Activated T-helper 1 cell treated with anti-CD3 and anti-CD28 coated beads, Interleukin-12 subunit alpha, Interleukin-12 subunit beta, Interleukin-2, Interleukin-4 antibody, amounts not matched to agents 30 ng/mL and 10 ng/mL and 1 ng/mL, durations not matched to agents 14 hours and 24 hours and 36 hours (primary cell): ENCODE measurements at regions not wholly inside any gene's neighbourhood (a gene's known extent, or its start where the extent isn't known, plus 50 kb on each side); places are given as distances from the start of the nearest gene placed in this dataset.

ENCODE experiments used
- DNase-seq: peaks from one replicate; pipeline ENCODE4 v3.0.0; 2021; ENCODE audit warnings: low spot score
- H3K27ac Mint-ChIP-seq: one replicate; pipeline ENCODE4 v1.8.0; 2021; ENCODE audit warnings: mild to moderate bottlenecking, mixed read lengths
- H3K27me3 Mint-ChIP-seq: one replicate; pipeline ENCODE4 v1.8.0; 2022; ENCODE audit warnings: mild to moderate bottlenecking, moderate library complexity, mixed read lengths; ENCODE audit not compliant: insufficient read depth
- H3K36me3 Mint-ChIP-seq: one replicate; pipeline ENCODE4 v1.8.0; 2021; ENCODE audit warnings: low read depth, mixed read lengths
- H3K4me1 Mint-ChIP-seq: one replicate; pipeline ENCODE4 v1.8.0; 2021; ENCODE audit warnings: low read depth, mixed read lengths
- H3K4me3 Mint-ChIP-seq: one replicate; pipeline ENCODE4 v1.8.0; 2021; ENCODE audit warnings: mild to moderate bottlenecking, moderate library complexity, mixed read lengths
- H3K9me3 Mint-ChIP-seq: one replicate; pipeline ENCODE4 v1.8.0; 2021; ENCODE audit warnings: mixed read lengths
- intact Hi-C: fragments of 100-400 bp; cut with micrococcal nuclease; formaldehyde crosslinking; loops from one replicate; pipeline ENCODE4 v1.15.1; 2024

DNA sequence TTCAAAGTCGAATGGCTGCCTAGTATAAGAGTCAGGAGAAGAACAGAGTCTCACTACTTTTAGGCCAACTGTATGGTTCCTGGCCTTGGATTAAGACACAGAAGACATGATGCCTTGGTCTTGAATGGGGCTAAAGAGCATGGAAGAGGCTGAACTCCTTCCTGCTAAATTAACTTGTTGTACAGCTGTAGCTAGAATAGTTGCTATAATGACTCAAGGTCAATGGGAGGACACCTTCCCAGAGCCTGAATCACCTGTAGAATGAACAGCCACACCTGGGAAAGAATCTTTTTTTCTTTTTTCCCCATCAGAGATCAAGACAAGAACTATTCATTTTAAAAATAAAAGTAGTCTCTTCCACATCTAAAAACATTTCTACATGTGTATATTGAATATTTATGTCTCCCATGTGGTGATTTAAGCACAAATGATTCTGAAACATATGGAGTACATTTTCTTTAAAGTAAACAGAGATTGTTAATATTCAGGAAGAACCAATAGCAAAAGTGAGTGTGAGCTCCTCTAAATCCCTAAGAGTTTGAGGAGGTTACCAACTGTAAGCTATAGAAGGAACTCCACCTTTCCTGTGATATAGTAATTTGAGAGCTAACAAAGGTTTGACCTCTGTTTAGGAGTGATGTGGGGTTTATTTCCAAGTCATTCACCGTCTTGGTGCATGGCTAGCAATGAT is 191.3 kb downstream of the TGFB2 start:
- H3K4me1 Mint-ChIP-seq, result no peaks in the 10 kb centered on the region
- intact Hi-C loops, result no loop called here
- DNase-seq, result no peak
- H3K36me3 Mint-ChIP-seq, result no peaks in the 10 kb centered on the region
- H3K27ac Mint-ChIP-seq, result no peak overlapping the region
- no peak overlapping the region for H3K4me3 Mint-ChIP-seq
- no peaks in the 10 kb centered on the region for H3K27me3 Mint-ChIP-seq
- H3K9me3 Mint-ChIP-seq, result no peaks in the 10 kb centered on the region

DNA sequence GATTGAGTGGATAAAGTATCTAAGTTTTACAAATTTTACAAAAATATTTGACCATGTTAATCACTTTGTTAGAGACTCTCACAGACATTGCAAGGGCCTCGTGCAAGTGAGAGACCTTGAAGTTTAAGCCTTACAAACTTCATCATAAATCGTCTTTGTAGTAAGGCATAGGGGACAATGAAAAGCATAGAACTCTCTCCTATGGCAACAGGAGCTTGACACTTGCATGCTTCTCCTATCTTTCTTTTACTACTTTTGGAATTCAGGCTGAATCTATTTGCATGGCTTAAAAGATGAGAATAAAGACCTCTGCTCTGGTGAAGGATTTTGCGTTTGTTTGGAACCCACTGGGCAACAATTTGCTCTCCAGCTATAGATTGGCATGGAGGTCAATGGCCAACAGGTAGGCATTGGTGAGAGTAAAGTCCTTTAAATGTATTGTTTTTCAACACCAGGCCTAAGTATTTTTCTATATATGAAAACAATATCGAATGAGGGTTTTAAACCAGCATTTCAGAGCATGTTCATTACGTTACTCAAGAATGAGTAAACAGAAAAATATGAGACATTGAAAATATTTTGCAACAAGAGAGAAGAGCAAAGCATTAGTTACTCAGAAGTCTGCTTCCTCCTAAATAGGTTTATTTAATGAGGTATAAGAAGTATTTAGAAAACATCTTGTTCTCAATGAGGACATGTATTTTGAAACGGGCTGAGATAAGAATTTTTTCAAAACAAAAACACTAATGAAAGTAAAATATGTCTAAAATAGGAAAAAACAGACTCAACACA is 192.2 kb downstream of the TGFB2 start:
- no peak for DNase-seq
- no peak overlapping the region for H3K27ac Mint-ChIP-seq
- H3K27me3 Mint-ChIP-seq, result no peaks in the 10 kb centered on the region
- H3K36me3 Mint-ChIP-seq, result no peaks in the 10 kb centered on the region
- no peaks in the 10 kb centered on the region for H3K9me3 Mint-ChIP-seq
- no peak overlapping the region for H3K4me3 Mint-ChIP-seq
- intact Hi-C loops, result no loop called here
- no peaks in the 10 kb centered on the region for H3K4me1 Mint-ChIP-seq

DNA sequence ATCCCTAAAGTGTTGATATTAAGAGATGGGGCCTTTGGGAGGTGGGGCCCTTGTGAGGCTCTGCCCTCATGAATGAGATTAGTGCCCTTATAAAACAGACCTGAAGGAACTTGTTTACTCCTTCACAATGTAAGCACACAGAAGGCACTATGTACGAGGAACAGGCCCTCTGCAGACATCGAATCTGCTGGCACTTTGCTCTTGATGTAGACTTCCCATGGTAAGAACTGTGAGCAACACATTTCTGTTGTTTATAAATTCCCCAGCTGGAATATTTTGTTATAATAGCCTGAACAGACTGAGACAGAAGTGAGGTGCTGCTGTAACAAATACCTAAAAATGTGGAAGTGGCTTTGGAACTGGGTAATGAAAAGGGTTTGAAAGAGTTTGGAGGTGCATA is 193.2 kb downstream of the TGFB2 start:
- intact Hi-C loops, result no loop called here
- H3K36me3 Mint-ChIP-seq, result no peaks in the 10 kb centered on the region
- H3K4me1 Mint-ChIP-seq, result no peaks in the 10 kb centered on the region
- no peak overlapping the region for H3K4me3 Mint-ChIP-seq
- DNase-seq, result no peak
- H3K27me3 Mint-ChIP-seq, result no peaks in the 10 kb centered on the region
- no peaks in the 10 kb centered on the region for H3K9me3 Mint-ChIP-seq
- no peak overlapping the region for H3K27ac Mint-ChIP-seq

DNA sequence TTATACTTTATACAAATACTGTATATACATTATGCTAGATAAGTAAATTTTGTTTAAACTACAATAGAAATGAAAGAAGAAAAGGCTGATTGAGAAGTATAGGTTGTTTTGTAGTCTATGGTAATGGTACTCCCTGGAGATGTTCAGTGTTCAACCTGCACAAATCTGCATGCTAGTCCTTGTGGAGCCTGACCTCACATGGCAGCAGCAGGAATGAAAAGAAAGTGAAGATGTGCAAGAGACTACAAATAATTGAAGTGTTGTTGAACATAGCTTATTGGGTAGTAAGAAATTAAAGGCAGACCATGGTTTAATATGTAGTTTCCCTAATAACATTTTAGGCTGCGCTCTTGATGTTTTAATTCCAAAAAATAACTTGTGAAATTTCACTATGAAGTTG is 201.2 kb downstream of the TGFB2 start:
- H3K4me1 Mint-ChIP-seq, result no peaks in the 10 kb centered on the region
- no peaks in the 10 kb centered on the region for H3K9me3 Mint-ChIP-seq
- no peak overlapping the region for H3K27ac Mint-ChIP-seq
- H3K27me3 Mint-ChIP-seq, result no peaks in the 10 kb centered on the region
- no peak overlapping the region for H3K4me3 Mint-ChIP-seq
- no peaks in the 10 kb centered on the region for H3K36me3 Mint-ChIP-seq
- intact Hi-C loops, result no loop called here
- DNase-seq, result no peak

DNA sequence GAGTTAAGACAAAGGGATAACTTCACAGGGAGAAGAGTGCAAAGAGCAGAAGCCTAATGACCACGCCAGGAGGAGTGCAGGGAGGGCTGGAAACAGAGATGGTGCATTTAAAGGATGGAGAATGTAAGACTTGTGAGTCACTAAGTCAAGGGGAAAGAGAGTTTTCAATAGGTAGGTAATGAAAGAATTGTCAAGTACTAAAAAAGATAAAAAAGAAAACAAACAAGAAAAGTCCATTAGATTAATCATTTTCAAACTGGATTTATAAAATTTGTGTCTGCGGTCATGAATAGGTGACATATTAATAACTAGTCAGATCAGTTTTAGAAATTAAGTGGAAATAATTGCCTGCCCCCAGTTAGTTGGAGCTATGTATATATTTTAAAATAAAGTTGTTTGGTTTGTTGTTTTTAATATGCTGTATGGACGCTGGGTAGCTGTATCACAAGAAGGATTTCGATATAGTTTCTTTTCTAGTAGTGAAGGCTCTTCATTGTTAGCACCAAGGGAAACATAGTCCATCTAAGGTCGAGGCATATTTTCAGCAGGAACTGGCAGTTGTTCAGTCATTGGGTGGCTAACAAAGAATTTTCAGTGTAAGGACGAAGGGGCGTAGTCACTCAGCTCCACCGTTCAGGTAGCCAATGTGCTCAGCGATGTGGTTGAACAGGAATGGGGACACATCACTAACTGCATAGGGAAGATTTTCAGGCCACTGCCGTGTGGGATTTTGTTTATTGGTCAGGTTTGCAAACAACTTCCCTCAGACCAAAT is 203.0 kb downstream of the TGFB2 start:
- H3K4me3 Mint-ChIP-seq, result no peak overlapping the region
- no peaks in the 10 kb centered on the region for H3K4me1 Mint-ChIP-seq
- no peaks in the 10 kb centered on the region for H3K27me3 Mint-ChIP-seq
- no peak overlapping the region for H3K27ac Mint-ChIP-seq
- intact Hi-C loops, result no loop called here
- no peaks in the 10 kb centered on the region for H3K36me3 Mint-ChIP-seq
- H3K9me3 Mint-ChIP-seq, result no peaks in the 10 kb centered on the region
- DNase-seq, result no peak

DNA sequence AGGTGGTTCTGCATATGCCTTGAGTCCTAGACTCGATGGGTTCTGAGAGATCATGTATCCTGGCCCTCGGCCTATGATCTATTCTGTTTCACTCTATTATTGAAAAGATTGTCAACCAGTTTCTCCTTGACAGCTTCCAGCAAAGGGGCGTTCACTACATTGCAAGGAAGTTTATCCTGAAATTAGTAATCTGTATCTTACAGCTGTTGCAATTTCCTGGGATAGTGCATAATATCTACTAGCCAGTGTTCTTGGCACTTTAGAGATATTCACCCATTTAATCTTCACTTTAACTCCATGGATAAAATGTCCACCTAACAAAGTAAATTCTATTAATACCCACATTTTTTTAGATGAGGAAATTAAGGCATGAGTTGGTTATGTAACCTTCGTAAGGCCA is 203.6 kb downstream of the TGFB2 start:
- no peaks in the 10 kb centered on the region for H3K9me3 Mint-ChIP-seq
- no peak overlapping the region for H3K27ac Mint-ChIP-seq
- DNase-seq, result no peak
- H3K27me3 Mint-ChIP-seq, result no peaks in the 10 kb centered on the region
- H3K4me1 Mint-ChIP-seq, result no peaks in the 10 kb centered on the region
- H3K4me3 Mint-ChIP-seq, result no peak overlapping the region
- intact Hi-C loops, result no loop called here
- H3K36me3 Mint-ChIP-seq, result no peaks in the 10 kb centered on the region

DNA sequence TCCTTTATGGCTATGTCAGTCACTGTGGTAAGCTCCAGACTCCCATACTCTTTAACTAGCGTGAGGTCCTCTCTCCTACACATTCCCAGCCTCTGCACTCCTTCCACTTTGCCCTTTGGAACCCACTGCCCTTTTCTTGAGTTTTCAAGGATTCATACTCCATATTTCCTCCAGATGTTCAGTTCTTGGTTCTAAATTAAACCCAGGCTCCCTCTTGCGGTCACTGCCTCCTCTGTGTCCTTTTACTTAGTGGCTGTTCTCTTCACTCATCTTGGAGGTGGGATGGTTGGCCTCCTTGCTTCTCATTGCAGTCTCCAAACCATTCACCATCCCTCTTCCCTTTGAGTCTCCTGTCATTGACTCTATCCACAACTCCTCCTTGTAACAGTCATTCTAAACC is 208.1 kb downstream of the TGFB2 start:
- Mint-ChIP-seq H3K36me3 (no peaks in the 10 kb centered on the region), H3K4me1 (no peaks in the 10 kb centered on the region), H3K9me3 (no peaks in the 10 kb centered on the region), H3K27ac (no peak overlapping the region), H3K27me3 (no peaks in the 10 kb centered on the region), H3K4me3 (no peak overlapping the region)
- DNase-seq, result no peak
- intact Hi-C loops, result no loop called here

DNA sequence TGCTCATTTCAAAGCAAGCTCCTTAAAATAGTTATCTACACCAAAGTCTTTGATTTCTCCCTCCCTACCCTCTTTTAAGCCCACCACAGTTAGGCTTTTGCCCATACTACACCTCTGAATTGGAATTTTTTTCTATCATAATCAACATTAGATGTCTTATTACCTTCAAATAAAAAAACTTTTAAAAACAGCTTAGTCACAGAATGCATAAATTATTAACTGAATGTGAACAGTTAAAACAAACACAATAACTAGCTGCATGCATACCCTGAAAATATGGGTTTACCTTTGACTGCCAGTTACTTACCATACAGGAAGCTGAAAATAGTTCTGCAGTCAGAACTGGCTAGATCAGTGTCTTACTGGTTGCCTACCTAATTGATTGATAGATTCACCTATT is 210.9 kb downstream of the TGFB2 start:
- no peak overlapping the region for H3K4me3 Mint-ChIP-seq
- no peaks in the 10 kb centered on the region for H3K27me3 Mint-ChIP-seq
- no peak overlapping the region for H3K27ac Mint-ChIP-seq
- no peaks in the 10 kb centered on the region for H3K4me1 Mint-ChIP-seq
- intact Hi-C loops, result no loop called here
- H3K36me3 Mint-ChIP-seq, result no peaks in the 10 kb centered on the region
- H3K9me3 Mint-ChIP-seq, result no peaks in the 10 kb centered on the region
- no peak for DNase-seq

DNA sequence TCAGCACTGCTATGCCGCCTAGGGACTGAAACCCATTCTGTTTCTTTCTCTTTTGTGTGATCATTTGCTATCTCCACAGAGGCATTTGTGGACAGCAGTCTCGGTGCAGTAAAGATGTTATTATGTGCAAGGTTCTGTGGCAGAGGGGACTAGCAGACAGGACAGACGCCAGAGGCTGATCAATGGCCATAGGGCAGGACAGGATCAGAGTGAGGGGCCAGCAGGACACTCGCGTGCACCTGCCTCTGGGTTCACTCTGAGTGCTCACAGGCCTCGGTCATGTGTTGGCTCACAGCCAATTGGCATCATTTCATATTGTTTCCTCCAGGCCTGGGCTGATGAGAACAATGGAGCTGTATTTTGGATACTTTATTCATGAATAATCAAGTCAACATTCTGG is 212.6 kb downstream of the TGFB2 start:
- Mint-ChIP-seq H3K36me3 (no peaks in the 10 kb centered on the region), H3K27ac (no peak overlapping the region), H3K4me1 (no peaks in the 10 kb centered on the region), H3K4me3 (no peak overlapping the region), H3K9me3 (no peaks in the 10 kb centered on the region), H3K27me3 (no peaks in the 10 kb centered on the region)
- intact Hi-C loops, result no loop called here
- DNase-seq, result no peak

DNA sequence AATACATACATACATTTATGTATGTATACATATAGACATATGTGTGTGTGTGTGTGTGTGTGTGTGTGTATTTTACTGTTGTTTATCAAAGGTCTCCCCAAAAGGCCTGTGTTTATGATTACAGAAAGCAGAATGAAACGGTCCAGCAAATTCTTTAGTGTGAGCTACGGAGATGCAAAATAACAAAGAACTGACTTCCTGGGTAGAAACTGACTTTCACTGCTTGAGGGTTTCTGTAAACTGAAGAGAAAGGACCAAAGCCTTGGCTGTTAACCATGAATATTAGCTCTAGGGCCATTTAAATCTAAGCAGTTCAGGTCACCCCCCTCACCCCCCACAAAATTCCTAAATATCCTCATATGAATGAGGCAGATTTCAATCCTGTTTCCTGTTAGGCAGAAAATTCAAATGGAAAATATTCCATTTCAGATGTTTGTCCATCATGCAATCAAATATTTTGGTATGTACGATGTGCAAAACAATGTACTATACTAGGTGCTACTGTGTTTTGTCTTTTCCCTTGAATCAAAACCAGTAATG is 213.2 kb downstream of the TGFB2 start:
- DNase-seq, result no peak
- no peaks in the 10 kb centered on the region for H3K36me3 Mint-ChIP-seq

DNA sequence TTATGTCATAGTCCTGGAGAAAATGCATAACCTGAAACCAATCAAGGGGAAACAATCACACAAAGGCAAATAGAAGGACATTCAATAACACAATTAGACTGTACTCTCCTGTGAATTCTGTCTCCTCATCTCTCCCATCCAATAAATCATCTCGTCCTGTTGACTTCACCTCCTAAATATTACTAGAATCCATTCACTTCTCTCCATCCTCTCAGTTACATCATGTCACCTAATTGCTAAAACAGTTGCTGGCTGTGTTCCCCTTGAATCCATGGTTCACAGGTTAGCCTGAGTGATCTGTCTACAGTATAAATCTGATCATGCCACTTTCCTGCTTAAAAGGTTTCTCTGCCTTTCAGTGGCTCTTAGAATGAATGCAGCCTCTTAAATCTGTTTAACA is 220.2 kb downstream of the TGFB2 start:
- Mint-ChIP-seq H3K4me1 (no peaks in the 10 kb centered on the region), H3K36me3 (no peaks in the 10 kb centered on the region), H3K9me3 (no peaks in the 10 kb centered on the region), H3K4me3 (no peak overlapping the region), H3K27ac (no peak overlapping the region), H3K27me3 (no peaks in the 10 kb centered on the region)
- intact Hi-C loops, result no loop called here
- no peak for DNase-seq

More for the DNA sequence above, 213.2 kb downstream of the TGFB2 start:
- Mint-ChIP-seq H3K4me3 (no peak overlapping the region), H3K9me3 (no peaks in the 10 kb centered on the region), H3K27me3 (no peaks in the 10 kb centered on the region), H3K27ac (no peak overlapping the region), H3K4me1 (no peaks in the 10 kb centered on the region)
- intact Hi-C loops, result no loop called here

DNA sequence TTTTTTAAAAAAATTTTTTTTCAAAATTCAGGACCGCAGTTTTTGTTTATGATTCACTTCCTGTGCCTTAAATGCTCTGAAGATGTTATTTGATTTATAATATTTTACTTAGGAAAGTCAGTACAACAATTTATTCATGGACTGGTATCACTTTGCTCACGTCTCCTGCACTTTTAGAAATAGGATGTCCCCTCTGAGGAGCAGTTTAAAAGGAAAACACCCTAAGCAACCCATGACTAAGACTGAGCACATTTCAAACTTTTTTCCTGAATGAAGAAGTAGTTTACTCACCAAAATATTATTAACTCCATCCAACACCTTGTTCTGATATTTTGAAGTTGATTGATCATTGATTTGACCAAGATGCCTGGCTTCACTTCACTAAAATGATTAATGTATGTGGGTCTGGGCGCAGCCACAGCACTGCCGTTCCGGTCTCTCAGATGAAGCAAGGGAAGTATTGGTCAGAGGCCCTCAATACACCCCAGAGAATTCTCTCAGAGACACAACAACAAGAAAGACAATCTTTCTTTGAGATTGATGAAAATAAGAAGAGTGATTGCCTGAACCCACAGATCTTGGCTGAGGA is 223.9 kb downstream of the TGFB2 start:
- DNase-seq, result no peak
- Mint-ChIP-seq H3K27me3 (no peaks in the 10 kb centered on the region), H3K27ac (no peak overlapping the region), H3K36me3 (no peaks in the 10 kb centered on the region), H3K9me3 (no peaks in the 10 kb centered on the region), H3K4me3 (no peak overlapping the region), H3K4me1 (no peaks in the 10 kb centered on the region)
- intact Hi-C loops, result no loop called here

DNA sequence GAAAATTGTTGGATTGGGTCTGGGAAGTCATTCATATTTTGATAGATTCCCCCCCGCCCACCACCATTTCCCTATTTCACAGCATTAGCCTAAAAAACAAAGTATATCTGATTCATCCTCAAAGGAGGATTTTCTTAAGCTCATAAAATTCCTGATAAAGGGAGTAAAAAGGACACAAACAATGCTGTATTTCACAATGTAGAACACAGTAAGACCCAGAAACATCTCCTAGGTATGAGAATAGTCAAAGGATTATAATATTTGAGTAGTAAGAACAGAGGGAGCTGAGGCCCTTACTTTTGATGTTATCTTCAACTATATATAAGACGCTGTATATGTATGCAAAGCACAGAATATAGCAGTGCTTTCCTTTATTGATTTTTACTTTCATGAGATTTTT is 225.3 kb downstream of the TGFB2 start:
- DNase-seq, result no peak
- H3K27ac Mint-ChIP-seq, result no peak overlapping the region
- H3K4me1 Mint-ChIP-seq, result no peaks in the 10 kb centered on the region
- H3K9me3 Mint-ChIP-seq, result no peaks in the 10 kb centered on the region
- H3K27me3 Mint-ChIP-seq, result no peaks in the 10 kb centered on the region
- H3K36me3 Mint-ChIP-seq, result no peaks in the 10 kb centered on the region
- H3K4me3 Mint-ChIP-seq, result no peak overlapping the region
- intact Hi-C loops, result no loop called here
